Kidney epithelial cell (primary cell): ENCODE measurements at regions not wholly inside any gene's neighbourhood (a gene's known extent, or its start where the extent isn't known, plus 50 kb on each side); places are given as distances from the start of the nearest gene placed in this dataset.

Experiments
- DNase-seq: peaks from one replicate; pipeline ENCODE4 v3.0.0-alpha.2; 2010; ENCODE audit warnings: low read depth
- H3K27me3 ChIP-seq: 2 replicates; pipeline ENCODE4 v1.6.0; 2011; ENCODE audit warnings: low read length; ENCODE audit not compliant: control insufficient read depth, insufficient read depth
- H3K36me3 ChIP-seq: 2 replicates; pipeline ENCODE4 v1.5.1; 2011; ENCODE audit warnings: low read length; ENCODE audit not compliant: control insufficient read depth, insufficient read depth
- H3K4me3 ChIP-seq: 2 replicates; pipeline ENCODE4 v1.5.1; 2011; ENCODE audit warnings: low read depth, mild to moderate bottlenecking, control low read depth, low read length
- TF ChIP-seq, protein P1 (sequence below): IDR thresholded peaks from 2 replicates; pipeline ENCODE4 v1.5.1; 2011; ENCODE audit warnings: mild to moderate bottlenecking, moderate library complexity, low read length, control low read depth, inconsistent platforms; ENCODE audit not compliant: insufficient read depth, poor library complexity, severe bottlenecking

DNA sequence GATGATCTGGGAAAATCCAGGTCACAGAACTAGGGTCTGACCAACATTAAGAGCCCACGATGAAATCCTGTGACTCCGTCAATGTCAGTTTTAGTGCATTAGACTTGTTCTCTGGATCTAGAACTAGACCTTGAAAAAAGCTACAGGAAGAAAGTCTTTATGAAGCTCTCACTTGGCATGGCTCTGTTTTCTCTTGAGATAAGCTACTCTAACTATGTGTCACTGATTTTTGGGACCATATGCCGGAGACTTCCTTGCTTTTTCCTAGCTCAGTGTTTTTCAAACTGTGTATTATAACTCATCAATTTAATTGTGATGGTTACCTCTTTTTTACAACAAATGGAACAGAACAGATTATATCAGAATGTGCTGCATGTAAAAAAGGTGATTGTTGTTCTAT is 379.7 kb upstream of the DAB1 start:
- TF ChIP-seq, protein P1, sequence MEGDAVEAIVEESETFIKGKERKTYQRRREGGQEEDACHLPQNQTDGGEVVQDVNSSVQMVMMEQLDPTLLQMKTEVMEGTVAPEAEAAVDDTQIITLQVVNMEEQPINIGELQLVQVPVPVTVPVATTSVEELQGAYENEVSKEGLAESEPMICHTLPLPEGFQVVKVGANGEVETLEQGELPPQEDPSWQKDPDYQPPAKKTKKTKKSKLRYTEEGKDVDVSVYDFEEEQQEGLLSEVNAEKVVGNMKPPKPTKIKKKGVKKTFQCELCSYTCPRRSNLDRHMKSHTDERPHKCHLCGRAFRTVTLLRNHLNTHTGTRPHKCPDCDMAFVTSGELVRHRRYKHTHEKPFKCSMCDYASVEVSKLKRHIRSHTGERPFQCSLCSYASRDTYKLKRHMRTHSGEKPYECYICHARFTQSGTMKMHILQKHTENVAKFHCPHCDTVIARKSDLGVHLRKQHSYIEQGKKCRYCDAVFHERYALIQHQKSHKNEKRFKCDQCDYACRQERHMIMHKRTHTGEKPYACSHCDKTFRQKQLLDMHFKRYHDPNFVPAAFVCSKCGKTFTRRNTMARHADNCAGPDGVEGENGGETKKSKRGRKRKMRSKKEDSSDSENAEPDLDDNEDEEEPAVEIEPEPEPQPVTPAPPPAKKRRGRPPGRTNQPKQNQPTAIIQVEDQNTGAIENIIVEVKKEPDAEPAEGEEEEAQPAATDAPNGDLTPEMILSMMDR, result no peak
- no peak overlapping the region for H3K4me3 ChIP-seq
- no peaks in the 10 kb centered on the region for H3K36me3 ChIP-seq
- H3K27me3 ChIP-seq, result no peaks in the 10 kb centered on the region
- DNase-seq, result no peak

- Histone ChIP-seq H3K27me3 (no peaks in the 10 kb centered on the region), H3K4me3 (no peak overlapping the region), H3K36me3 (no peaks in the 10 kb centered on the region)
- DNase-seq, result no peak
- TF ChIP-seq, protein P1, result no peak
Measured at GRCh38 chr1:57800376-57800775, 376.5 kb upstream of the DAB1 start.

GRCh38 chr1:57799490-57800115 is 375.7 kb upstream of the DAB1 start:
- Histone ChIP-seq H3K27me3 (no peaks in the 10 kb centered on the region), H3K36me3 (no peaks in the 10 kb centered on the region), H3K4me3 (no peak overlapping the region)
- TF ChIP-seq, protein P1, result no peak
- no peak for DNase-seq

DNA sequence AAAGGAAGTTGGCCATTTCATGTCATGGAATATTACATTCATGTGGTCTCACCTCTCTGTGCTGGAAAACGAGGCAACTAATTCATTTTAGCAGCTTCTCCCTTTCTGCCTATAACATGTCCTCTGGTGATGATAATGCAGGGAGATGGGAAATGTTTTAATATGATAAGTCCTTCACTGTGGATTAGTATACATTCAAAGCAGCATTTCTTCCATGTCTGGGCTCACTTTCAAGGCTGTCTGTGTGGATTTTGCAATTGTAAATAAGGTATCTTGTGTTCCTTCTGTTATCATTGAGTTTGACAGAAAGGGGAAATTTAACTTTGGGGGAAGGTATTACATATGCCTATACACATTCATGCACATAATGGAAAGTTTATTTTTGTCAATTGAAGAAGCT is 374.7 kb upstream of the DAB1 start:
- Histone ChIP-seq H3K36me3 (no peaks in the 10 kb centered on the region), H3K4me3 (no peak overlapping the region), H3K27me3 (no peaks in the 10 kb centered on the region)
- TF ChIP-seq, protein P1, result no peak
- no peak for DNase-seq

- H3K4me3 ChIP-seq, result no peak overlapping the region
- TF ChIP-seq, protein P1, result no peak
- H3K27me3 ChIP-seq, result no peaks in the 10 kb centered on the region
- no peak for DNase-seq
- H3K36me3 ChIP-seq, result no peaks in the 10 kb centered on the region
Measured at GRCh38 chr1:57797084-57797483, 373.2 kb upstream of the DAB1 start.

DNA sequence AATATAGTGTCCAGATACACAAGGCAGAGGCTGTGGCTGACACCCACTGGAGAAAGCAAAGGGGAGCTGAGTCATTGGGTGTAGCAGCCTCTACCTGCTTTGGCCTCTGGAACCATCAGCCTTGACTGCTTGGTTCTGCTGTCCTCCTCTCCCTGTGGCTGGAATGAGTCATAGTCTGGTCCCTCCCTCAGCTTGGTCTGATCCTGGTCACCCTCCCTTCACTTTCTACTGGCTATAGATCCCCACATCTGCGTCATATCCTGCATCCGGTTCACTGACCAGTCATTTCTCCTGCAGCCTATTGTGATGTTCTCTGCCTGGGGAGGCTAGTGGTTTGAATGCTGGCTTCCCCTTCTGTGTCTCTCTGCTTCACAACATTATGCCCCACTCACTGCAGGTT is 372.8 kb upstream of the DAB1 start:
- no peaks in the 10 kb centered on the region for H3K27me3 ChIP-seq
- H3K36me3 ChIP-seq, result no peaks in the 10 kb centered on the region
- TF ChIP-seq, protein P1, result no peak
- DNase-seq, result peak; percentile 48
- H3K4me3 ChIP-seq, result no peak overlapping the region
